ENCODE measurements at regions not wholly inside any gene's neighbourhood (a gene's known extent, or its start where the extent isn't known, plus 50 kb on each side); places are given as distances from the start of the nearest gene placed in this dataset.
"Not testable (repeated sequence)": the region's sequence is repeated elsewhere in the genome, so short reads cannot be mapped to it uniquely, and the experiment has no call there.

- H3K4me3 ChIP-seq (ENCODE audit: low read depth, low read length) = no peak overlapping the region
- no peak for DNase-seq (ENCODE audit: low read depth)
Observed at GRCh38 chr1:60924165-60924564, 158.2 kb upstream of the NFIA start.

DNA sequence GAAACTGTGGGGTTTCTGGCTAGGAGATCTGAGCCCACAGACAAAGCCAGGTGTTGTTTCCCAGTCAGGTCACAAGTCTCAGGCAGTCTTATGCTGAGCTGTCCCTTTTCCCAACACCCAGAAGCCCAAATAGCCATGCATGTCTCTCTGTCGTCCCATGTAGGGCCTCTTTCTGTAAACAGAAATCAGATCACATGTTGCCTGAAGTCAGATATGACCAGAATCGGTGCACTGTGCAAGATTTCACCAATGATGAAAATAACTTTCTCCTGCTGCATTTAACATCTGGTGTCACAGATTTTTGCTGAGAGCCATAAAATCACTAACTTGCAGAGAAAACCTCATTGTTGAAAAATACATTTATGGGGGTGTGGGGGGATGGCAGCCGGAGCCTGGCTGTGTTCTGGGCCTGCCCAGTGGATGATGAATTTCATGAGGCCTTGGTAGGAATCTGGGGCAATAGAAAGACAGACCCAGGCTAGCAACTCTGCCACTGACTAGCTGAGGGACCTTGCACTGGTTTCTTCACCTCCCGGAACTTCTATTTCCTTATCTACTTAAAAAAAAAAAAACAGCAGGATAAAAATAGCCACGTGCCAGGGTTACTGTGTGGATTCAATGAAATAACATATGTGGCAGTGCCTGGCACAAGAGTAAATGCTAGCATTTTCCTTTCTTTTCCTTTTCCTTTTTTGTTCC, 158.8 kb upstream of the NFIA start:
- H3K4me3 ChIP-seq (ENCODE audit: low read depth, low read length) = no peak overlapping the region
- DNase-seq (ENCODE audit: low read depth) = no peak

GRCh38 chr1:60922304-60922703, 160.1 kb upstream of the NFIA start:
- no peak overlapping the region for H3K4me3 ChIP-seq (ENCODE audit: low read depth, low read length)
- DNase-seq (ENCODE audit: low read depth) = no peak

DNA sequence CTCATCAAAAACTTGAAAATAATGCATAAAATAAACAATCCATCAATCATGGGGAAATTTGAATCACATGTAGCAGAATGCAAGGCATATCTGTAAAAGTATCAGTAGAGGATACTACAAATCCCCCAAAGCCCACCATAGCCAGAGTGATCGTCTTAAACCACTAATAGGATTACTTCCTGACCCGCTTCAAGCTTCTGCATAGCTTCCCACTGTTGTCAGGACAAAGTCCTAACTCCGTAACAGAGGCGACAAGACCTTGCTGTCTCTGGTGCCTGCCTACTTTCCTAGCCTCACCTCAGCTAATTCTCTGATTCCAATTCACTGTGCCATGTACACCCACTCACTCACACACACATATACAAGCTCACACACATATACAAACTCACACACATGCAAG, 161.2 kb upstream of the NFIA start:
- DNase-seq (ENCODE audit: low read depth) = no peak
- H3K4me3 ChIP-seq (ENCODE audit: low read depth, low read length) = no peak overlapping the region

- no peak for DNase-seq (ENCODE audit: low read depth)
- H3K4me3 ChIP-seq (ENCODE audit: low read depth, low read length) = no peak overlapping the region
Observed at GRCh38 chr1:60920561-60920960, 161.8 kb upstream of the NFIA start.

DNA sequence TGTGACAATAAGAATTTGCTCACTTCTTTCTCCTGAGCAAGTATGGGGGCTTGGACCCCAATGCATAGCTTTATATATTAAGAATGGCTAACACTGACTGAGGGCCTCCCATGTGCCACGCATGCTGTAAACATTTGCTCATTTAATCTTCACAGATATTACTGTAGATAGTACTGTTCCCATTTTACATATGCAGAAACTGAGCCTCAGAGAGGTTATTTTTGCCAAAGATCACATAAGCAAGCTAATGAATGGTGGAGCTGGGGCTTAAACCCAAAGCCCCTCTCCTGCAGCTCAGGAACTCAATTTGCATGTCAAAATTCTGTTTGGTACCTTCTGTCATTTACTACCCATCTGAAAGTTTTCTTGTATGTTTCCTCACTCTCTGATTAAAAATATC, 163.5 kb upstream of the NFIA start:
- no peak overlapping the region for H3K4me3 ChIP-seq (ENCODE audit: low read depth, low read length)
- DNase-seq (ENCODE audit: low read depth) = no peak

- DNase-seq (ENCODE audit: low read depth) = no peak
- no peak overlapping the region for H3K4me3 ChIP-seq (ENCODE audit: low read depth, low read length)
Observed at GRCh38 chr1:60916906-60917305, 165.5 kb upstream of the NFIA start.

GRCh38 chr1:60916199-60916598, 166.2 kb upstream of the NFIA start:
- H3K4me3 ChIP-seq (ENCODE audit: low read depth, low read length) = no peak overlapping the region
- DNase-seq (ENCODE audit: low read depth) = no peak

GRCh38 chr1:60915441-60915840, 166.9 kb upstream of the NFIA start:
- H3K4me3 ChIP-seq (ENCODE audit: low read depth, low read length) = no peak overlapping the region
- no peak for DNase-seq (ENCODE audit: low read depth)

DNA sequence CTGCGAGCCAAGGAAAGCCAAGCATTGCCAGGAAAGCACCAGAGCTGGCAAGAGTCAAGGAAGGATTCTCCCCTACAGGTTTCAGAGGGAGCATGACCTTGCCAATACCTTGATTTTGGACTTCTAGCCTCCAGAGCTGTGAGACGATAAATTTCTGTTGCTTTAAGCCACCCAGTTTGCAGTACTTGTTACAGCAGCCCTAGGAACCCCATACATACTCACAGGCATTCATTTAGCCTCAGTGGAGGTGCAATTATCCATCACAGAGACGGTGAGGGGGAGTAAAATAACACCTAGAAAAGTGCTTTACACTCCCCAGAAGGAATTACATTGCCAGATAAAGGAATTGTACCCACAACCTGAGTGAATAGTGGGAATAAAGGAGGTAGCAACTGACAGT, 167.4 kb upstream of the NFIA start:
- H3K4me3 ChIP-seq (ENCODE audit: low read depth, low read length) = no peak overlapping the region
- no peak for DNase-seq (ENCODE audit: low read depth)

DNA sequence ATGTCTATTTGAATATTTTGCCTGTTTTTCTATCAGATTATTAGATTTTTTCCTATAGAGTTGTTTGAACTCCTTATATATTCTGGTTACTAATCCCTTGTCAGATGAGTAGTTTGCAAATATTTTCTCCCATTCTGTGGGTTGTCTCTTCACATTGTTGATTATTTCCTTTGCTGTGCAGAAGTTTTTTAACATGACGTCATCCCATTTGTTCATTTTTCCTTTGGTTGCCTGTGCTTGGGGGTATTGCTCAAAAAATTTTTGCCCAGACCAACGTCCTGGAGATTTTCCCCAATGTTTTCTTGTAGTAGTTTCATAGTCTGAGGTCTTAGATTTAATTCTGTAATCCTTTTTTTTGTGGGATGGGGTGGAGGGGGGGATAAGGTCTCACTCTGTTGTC, 168.7 kb upstream of the NFIA start:
- H3K4me3 ChIP-seq (ENCODE audit: low read depth, low read length); DNase-seq (ENCODE audit: low read depth): not testable (repeated sequence)

DNA sequence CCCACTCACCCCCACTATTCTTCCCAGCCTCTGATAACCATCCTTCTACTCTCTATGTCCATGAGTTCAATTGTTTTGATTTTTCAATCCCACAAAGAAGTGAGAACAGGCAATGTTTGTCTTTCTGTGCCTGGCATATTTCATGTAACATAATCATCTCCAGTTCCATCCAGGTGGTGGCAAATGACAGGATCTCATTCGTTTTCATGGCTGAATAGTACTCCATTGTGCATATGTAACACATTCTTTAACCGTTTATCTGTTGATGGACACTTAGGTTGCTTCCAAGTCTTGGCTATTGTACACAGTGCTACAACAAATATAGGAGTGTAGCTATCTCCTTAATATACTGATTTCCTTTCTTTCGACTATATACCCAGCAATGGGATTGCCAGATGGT, 169.3 kb upstream of the NFIA start:
- no peak for DNase-seq (ENCODE audit: low read depth)
- no peak overlapping the region for H3K4me3 ChIP-seq (ENCODE audit: low read depth, low read length)

- DNase-seq (ENCODE audit: low read depth) = no peak
- no peak overlapping the region for H3K4me3 ChIP-seq (ENCODE audit: low read depth, low read length)
Observed at GRCh38 chr1:60911966-60912697, 170.2 kb upstream of the NFIA start.

GRCh38 chr1:60908159-60908558, 174.2 kb upstream of the NFIA start:
- H3K4me3 ChIP-seq (ENCODE audit: low read depth, low read length) = no peak overlapping the region
- DNase-seq (ENCODE audit: low read depth) = no peak

DNA sequence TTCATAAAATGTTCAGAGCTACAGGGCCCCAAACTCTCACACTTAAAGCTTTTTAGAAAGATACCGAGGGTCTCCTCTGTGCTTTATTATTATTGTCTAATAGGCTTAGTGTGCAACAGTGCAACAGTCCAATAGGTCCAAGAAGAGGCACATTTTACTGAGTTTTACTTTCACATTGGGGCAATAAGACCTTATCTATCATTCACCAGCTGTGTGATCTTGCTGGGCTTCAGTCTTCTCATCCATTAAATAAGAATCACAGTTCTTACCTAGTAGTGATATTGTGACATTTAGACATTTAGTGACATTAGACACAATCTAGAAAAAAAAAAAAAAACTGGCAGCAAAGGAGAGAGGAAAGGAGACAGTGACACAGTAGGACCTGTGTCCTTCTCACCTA, 175.8 kb upstream of the NFIA start:
- no peak for DNase-seq (ENCODE audit: low read depth)
- H3K4me3 ChIP-seq (ENCODE audit: low read depth, low read length) = no peak overlapping the region

DNA sequence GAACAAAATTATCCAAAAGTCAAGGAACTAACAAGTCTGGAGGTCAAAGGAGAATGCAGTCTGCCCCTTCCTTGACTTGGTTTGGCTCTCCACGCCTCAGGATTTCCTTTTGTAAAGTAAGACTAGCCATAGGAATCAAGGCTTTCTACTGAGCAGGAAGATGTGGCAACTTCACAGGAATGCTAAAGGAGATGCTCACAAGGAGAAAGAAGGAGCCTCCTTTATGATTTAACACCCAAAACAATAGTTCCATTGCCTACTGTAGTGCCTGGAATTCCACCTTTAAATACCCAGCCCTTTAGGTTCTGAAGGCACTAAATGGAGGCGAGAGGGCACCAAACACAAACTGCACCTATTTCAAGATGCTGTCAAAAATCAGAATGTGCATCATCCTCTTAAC, 176.3 kb upstream of the NFIA start:
- DNase-seq (ENCODE audit: low read depth) = no peak
- H3K4me3 ChIP-seq (ENCODE audit: low read depth, low read length) = no peak overlapping the region

DNA sequence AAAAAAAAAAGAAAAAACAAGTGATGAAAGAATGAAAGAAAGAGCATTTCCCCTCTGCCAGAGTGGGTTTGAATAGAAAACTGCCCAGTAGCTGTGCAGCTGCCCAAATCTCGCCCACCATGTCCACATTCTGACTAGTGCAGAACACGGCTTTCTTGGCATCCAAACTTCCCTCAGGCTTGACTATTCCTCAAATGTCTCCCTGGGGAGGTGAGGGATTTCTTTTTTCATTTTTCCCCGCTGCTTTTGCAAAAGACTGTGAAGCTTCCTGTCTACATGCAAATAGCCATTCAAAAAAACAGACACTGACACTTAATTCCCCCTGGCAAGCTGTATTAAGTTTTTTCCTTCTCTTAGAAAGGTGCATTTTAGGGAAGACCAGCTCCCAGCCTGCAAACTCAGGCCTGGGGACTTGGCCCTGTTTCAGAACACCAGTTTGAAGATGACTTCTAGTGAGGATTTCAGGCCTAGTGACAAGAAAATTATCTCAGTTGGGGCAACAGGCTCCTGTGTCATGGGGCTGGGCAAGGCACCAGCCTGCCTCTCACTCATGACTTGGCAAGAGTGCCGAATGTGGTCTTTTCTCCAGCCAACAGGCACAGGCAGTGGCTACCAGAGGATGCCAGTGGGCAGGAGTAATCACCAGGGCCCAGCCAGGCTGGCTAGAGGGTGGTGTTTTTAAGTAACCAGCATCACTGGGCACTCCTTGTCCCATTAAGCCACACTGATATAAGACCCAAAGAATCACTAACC, 178.1 kb upstream of the NFIA start:
- H3K4me3 ChIP-seq (ENCODE audit: low read depth, low read length) = no peak overlapping the region
- peak; percentile 81 for DNase-seq (ENCODE audit: low read depth)

- no peak overlapping the region for H3K4me3 ChIP-seq (ENCODE audit: low read depth, low read length)
- peak; percentile 69 for DNase-seq (ENCODE audit: low read depth)
Observed at GRCh38 chr1:60903591-60903990, 178.8 kb upstream of the NFIA start.

- no peak overlapping the region for H3K4me3 ChIP-seq (ENCODE audit: low read depth, low read length)
- no peak for DNase-seq (ENCODE audit: low read depth)
Observed at GRCh38 chr1:60899464-60899863, 182.9 kb upstream of the NFIA start.

GRCh38 chr1:60898987-60899386, 183.4 kb upstream of the NFIA start:
- no peak for DNase-seq (ENCODE audit: low read depth)
- no peak overlapping the region for H3K4me3 ChIP-seq (ENCODE audit: low read depth, low read length)

- no peak for DNase-seq (ENCODE audit: low read depth)
- H3K4me3 ChIP-seq (ENCODE audit: low read depth, low read length) = no peak overlapping the region
Observed at GRCh38 chr1:60898413-60898812, 183.9 kb upstream of the NFIA start.

Measured in skeletal muscle cell (primary cell).